HCT116 (cell line): ENCODE measurements at regions not wholly inside any gene's neighbourhood (a gene's known extent, or its start where the extent isn't known, plus 50 kb on each side); places are given as distances from the start of the nearest gene placed in this dataset.

Experiments used
- ATAC-seq: fragments of 200-7000 bp; cut with Tn5 transposase; 2 replicates; pipeline ENCODE4 v1.9.1; 2020; ENCODE audit warnings: mild to moderate bottlenecking, moderate library complexity
- BruUV-seq: library from RNA; stranded (reverse); fragments of 400-500 nt; replicated peaks from 2 replicates; lab custom pipeline; 2021; lab: Mats Ljungman, UMichigan
- CTCF ChIA-PET: fragments of 300-600 bp; sonication (Branson Sonifier 250); formaldehyde crosslinking; loops from one replicate; lab custom pipeline; 2021; ENCODE audit warnings: antibody characterized with exemption; lab: Charles Lee
- POLR2A ChIA-PET: fragments of 300-600, 350-600 bp; sonication (Branson Sonifier 250); formaldehyde crosslinking; loops from one replicate; lab custom pipeline; 2021; ENCODE audit warnings: antibody characterized with exemption; lab: Charles Lee
- RAD21 ChIA-PET, 2 experiments: fragments of 300-600 bp; sonication (Branson Sonifier 250); formaldehyde crosslinking; loops; one replicate each; lab custom pipeline; 2023; ENCODE audit warnings: low total read pairs in 2 of 2; ENCODE audit not compliant: uncharacterized antibody in 2 of 2, unreplicated experiment in 2 of 2, low non-redundant PET in 1 of 2; lab: Charles Lee
- DNase-seq: peaks from one replicate; pipeline ENCODE4 v3.0.0-alpha.2; 2010; ENCODE audit warnings: low read depth, low spot score
- H2AFZ ChIP-seq: fragments of 200-600 bp; shearing (Covaris generic), sonication (generic); 2 replicates; pipeline ENCODE4 v1.6.1; 2017; ENCODE audit warnings: low read depth, mixed run types, mixed read lengths, antibody characterized with exemption, low read length; ENCODE audit not compliant: poor library complexity, severe bottlenecking
- H3K27ac ChIP-seq: 2 replicates; pipeline ENCODE4 v1.5.1; 2012; ENCODE audit warnings: low read depth, low read length
- H3K27me3 ChIP-seq: fragments of 200-600 bp; sonication (generic); 2 replicates; pipeline ENCODE4 v1.6.1; 2016; ENCODE audit warnings: mixed run types, low read length, mixed read lengths; ENCODE audit not compliant: insufficient read depth
- H3K36me3 ChIP-seq, 2 experiments: fragments of 200-500 bp in 1 of 2; fragments of 200-600 bp in 1 of 2; sonication (Bioruptor generic) in 1 of 2; sonication (generic) in 1 of 2; 2 replicates each; pipeline versions ENCODE4 v1.5.1 to v1.6.1; 2014 to 2016; ENCODE audit warnings: low read length in 2 of 2, inconsistent platforms in 1 of 2, mixed read lengths in 1 of 2, mixed run types in 1 of 2; ENCODE audit not compliant: insufficient read depth in 2 of 2, control insufficient read depth in 1 of 2
- H3K4me1 ChIP-seq, 2 experiments: fragments of 200-600 bp in 1 of 2; sonication (generic) in 1 of 2; 2 replicates each; pipeline versions ENCODE4 v1.5.1 to v1.6.1; 2012 to 2017; ENCODE audit warnings: low read length in 2 of 2, inconsistent platforms in 1 of 2, mild to moderate bottlenecking in 1 of 2, mixed read lengths in 1 of 2, mixed run types in 1 of 2, moderate library complexity in 1 of 2; ENCODE audit not compliant: insufficient read depth in 2 of 2, control insufficient read depth in 1 of 2
- H3K4me2 ChIP-seq: fragments of 200-600 bp; sonication (generic); 2 replicates; pipeline ENCODE4 v1.6.1; 2017; ENCODE audit warnings: mixed run types, low read length, mixed read lengths
- H3K4me3 ChIP-seq, 2 experiments: fragments of 200-600 bp in 1 of 2; sonication (generic) in 1 of 2; replicated peaks in 1 of 2; 2 replicates each; pipeline ENCODE4 v1.5.1; 2011 to 2016; ENCODE audit warnings: low read length in 2 of 2, control low read depth in 1 of 2, low read depth in 1 of 2, mild to moderate bottlenecking in 1 of 2, mixed read lengths in 1 of 2, mixed run types in 1 of 2
- H3K79me2 ChIP-seq: fragments of 200-600 bp; sonication (generic); 2 replicates; pipeline ENCODE4 v1.6.1; 2017; ENCODE audit warnings: mild to moderate bottlenecking, mixed run types, low read length, moderate library complexity, mixed read lengths; ENCODE audit not compliant: insufficient read depth
- H3K9ac ChIP-seq: fragments of 200-600 bp; sonication (generic); 2 replicates; pipeline ENCODE4 v1.6.1; 2016; ENCODE audit warnings: low read length, mixed read lengths
- H3K9me2 ChIP-seq: fragments of 200-600 bp; sonication (generic), shearing (Covaris generic); 2 replicates; pipeline ENCODE4 v1.6.1; 2017; ENCODE audit warnings: mixed run types, mild to moderate bottlenecking, moderate library complexity; ENCODE audit not compliant: insufficient read depth
- H3K9me3 ChIP-seq, 2 experiments: fragments of 200-500 bp in 1 of 2; fragments of 200-600 bp in 1 of 2; sonication (Bioruptor generic) in 1 of 2; sonication (generic) in 1 of 2; 2 replicates each; pipeline ENCODE4 v1.6.1; 2014 to 2017; ENCODE audit warnings: low read length in 2 of 2, mixed read lengths in 2 of 2, inconsistent platforms in 1 of 2, low read depth in 1 of 2, mild to moderate bottlenecking in 1 of 2, mixed run types in 1 of 2, moderate library complexity in 1 of 2; ENCODE audit not compliant: control insufficient read depth in 1 of 2, insufficient read depth in 1 of 2
- H4K20me1 ChIP-seq: fragments of 200-600 bp; sonication (generic), shearing (Covaris generic); 2 replicates; pipeline ENCODE4 v1.6.1; 2017; ENCODE audit warnings: mixed run types, mild to moderate bottlenecking, moderate library complexity; ENCODE audit not compliant: insufficient read depth
- EZH2 ChIP-seq: fragments of 200-600 bp; sonication (generic); IDR thresholded peaks from 2 replicates; pipeline ENCODE4 v1.6.1; 2017; ENCODE audit warnings: antibody characterized with exemption, mixed run types
- EZH2phosphoT487 ChIP-seq: fragments of 200-600 bp; IDR thresholded peaks from 2 replicates; pipeline ENCODE4 v1.6.1; 2018; ENCODE audit warnings: antibody characterized with exemption, borderline replicate concordance
- FOSL1 ChIP-seq: IDR thresholded peaks from 2 replicates; pipeline ENCODE4 v1.6.1; 2012; ENCODE audit warnings: low read depth
- POLR2A ChIP-seq: IDR thresholded peaks from 2 replicates; pipeline ENCODE4 v1.7.0; 2011; ENCODE audit warnings: borderline replicate concordance; ENCODE audit not compliant: insufficient read depth, insufficient read length; ENCODE audit errors: extremely low read depth
- POLR2AphosphoS5 ChIP-seq: IDR thresholded peaks from 2 replicates; pipeline ENCODE4 v1.6.1; 2011; ENCODE audit warnings: mild to moderate bottlenecking, low read depth, low read length, moderate library complexity
- SP1 ChIP-seq: IDR thresholded peaks from 2 replicates; pipeline ENCODE4 v1.6.1; 2012; ENCODE audit warnings: low read depth
- SRF ChIP-seq: IDR thresholded peaks from 2 replicates; pipeline ENCODE4 v1.6.1; 2012; ENCODE audit warnings: low read depth
- TCF7L2 ChIP-seq: IDR thresholded peaks from 2 replicates; pipeline ENCODE4 v1.7.0; 2011; ENCODE audit warnings: borderline replicate concordance, inconsistent platforms; ENCODE audit not compliant: insufficient read depth, insufficient read length; ENCODE audit errors: extremely low read depth
- YY1 ChIP-seq: IDR thresholded peaks from 2 replicates; pipeline ENCODE4 v1.6.1; 2011; ENCODE audit warnings: low read length, low read depth, moderate library complexity, mild to moderate bottlenecking; ENCODE audit not compliant: insufficient replicate concordance; ENCODE audit errors: extremely low read depth
- ZFX ChIP-seq: fragments of 450-650 bp; IDR thresholded peaks from 2 replicates; pipeline ENCODE4 v1.6.1; 2017
- ZNF274 ChIP-seq: fragments of 200-500 bp; sonication (Bioruptor generic); IDR thresholded peaks from 2 replicates; pipeline ENCODE4 v1.6.1; 2014; ENCODE audit warnings: mild to moderate bottlenecking, low read depth, low read length, inconsistent platforms
- intact Hi-C: fragments of 100-400 bp; cut with micrococcal nuclease; formaldehyde crosslinking; loops from 2 replicates; pipeline ENCODE4 v1.10.0; 2022
- TF ChIP-seq, protein P1 (sequence below): IDR thresholded peaks from 2 replicates; pipeline ENCODE4 v1.6.1; 2012

DNA sequence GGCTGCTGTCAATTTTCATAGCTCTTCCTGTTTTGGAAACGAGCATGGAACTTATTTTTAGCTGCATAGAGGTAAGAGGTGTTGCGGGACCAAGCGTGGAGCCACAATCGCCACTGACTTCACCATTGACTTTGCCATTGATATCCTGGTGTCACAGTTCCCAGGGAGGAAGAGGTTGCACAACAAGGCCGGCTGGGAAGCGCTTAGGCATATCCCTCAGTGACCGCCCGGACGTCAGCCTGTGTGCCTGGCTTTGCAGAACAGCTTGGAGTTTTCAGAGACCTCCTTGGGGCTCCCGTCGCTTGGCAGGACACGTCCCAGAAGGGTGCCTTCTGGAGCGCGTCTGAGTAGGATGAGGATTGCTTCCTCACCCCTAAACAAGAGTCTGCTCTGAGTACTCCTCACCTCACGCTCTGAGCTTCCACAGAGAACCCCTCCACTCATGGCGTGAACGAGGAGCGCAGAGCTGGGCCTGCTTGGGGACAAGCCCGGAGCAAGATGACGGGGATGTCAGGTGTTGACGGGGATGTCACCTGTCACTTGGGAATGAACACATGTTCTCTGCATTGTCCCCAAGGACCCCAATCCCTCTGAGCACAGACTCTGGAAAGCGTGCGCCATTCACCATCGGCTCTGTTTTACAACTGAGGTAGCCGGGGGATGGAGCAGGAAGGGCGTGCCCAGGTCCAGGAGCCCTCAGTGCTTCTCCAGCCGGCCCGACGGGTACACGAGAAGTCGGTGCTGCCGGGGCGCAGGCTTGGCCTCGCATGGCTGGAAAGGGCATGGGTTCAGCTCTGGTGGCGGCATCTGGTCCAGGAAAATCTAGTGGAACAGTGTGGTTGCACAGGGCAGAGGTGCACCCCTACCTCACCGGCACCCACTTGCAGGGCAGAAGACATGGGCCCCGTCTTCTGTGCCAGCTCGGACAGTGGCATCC, 192.3 kb upstream of the SHH start:
- DNase-seq, result no peak
- POLR2A ChIA-PET, result no interaction called here
- Histone ChIP-seq H3K4me1 (no peaks in the 10 kb centered on the region), H3K27ac (no peak overlapping the region), H4K20me1 (no peaks in the 10 kb centered on the region), H3K4me3 (no peak overlapping the region), H3K9ac (no peak overlapping the region), H3K9me2 (no peaks in the 10 kb centered on the region), H3K27me3 (no peaks in the 10 kb centered on the region), H2AFZ (no peak overlapping the region), H3K4me2 (no peak overlapping the region), H3K79me2 (no peaks in the 10 kb centered on the region), H3K36me3 (no peaks in the 10 kb centered on the region)
- no TSS peak for BruUV-seq
- intact Hi-C loops, result no loop called here
- RAD21 ChIA-PET, result no interaction called here
- CTCF ChIA-PET, result no interaction called here
- ATAC-seq, result no peak
- TF ChIP-seq ZNF274 (no peak), POLR2A (no peak), EZH2phosphoT487 (no peak), TCF7L2 (no peak), ZFX (no peak), POLR2AphosphoS5 (no peak), EZH2 (no peak), FOSL1 (no peak), YY1 (no peak), SRF (no peak), SP1 (no peak)
- TF ChIP-seq, protein P1, sequence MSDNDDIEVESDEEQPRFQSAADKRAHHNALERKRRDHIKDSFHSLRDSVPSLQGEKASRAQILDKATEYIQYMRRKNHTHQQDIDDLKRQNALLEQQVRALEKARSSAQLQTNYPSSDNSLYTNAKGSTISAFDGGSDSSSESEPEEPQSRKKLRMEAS, result no peak
- TF ChIP-seq, all 23 proteins: peak for 0
- H3K9me3 ChIP-seq, result no peaks in the 10 kb centered on the region
